SIG-M5 (cell line): ENCODE measurements at regions not wholly inside any gene's neighbourhood (a gene's known extent, or its start where the extent isn't known, plus 50 kb on each side); places are given as distances from the start of the nearest gene placed in this dataset.

ENCODE experiments used
- DNase-seq: peaks from one replicate; lab custom pipeline; 2025; lab: John Stamatoyannopoulos, UW

GRCh38 chr19:30699871-30700280 lies 327.7 kb downstream of the ZNF536 start:
- DNase-seq: no peak

- DNase-seq: no peak
Observed at GRCh38 chr19:30696514-30696913, 324.3 kb downstream of the ZNF536 start.

- no peak for DNase-seq
Observed at GRCh38 chr19:30695171-30695875, 323.1 kb downstream of the ZNF536 start.

GRCh38 chr19:30694156-30694755 lies 322.1 kb downstream of the ZNF536 start:
- no peak for DNase-seq

- no peak for DNase-seq
Observed at GRCh38 chr19:30692879-30693503, 320.8 kb downstream of the ZNF536 start.

GRCh38 chr19:30692181-30692811 lies 320.1 kb downstream of the ZNF536 start:
- DNase-seq: no peak

- DNase-seq: no peak
Observed at GRCh38 chr19:30691819-30692166, 319.6 kb downstream of the ZNF536 start.

- DNase-seq: no peak
Observed at GRCh38 chr19:30690935-30691818, 319.0 kb downstream of the ZNF536 start.

- no peak for DNase-seq
Observed at GRCh38 chr19:30690525-30690924, 318.3 kb downstream of the ZNF536 start.

- DNase-seq: no peak
Observed at GRCh38 chr19:30689474-30689873, 317.3 kb downstream of the ZNF536 start.

GRCh38 chr19:30688696-30689095 lies 316.5 kb downstream of the ZNF536 start:
- no peak for DNase-seq

GRCh38 chr19:30686826-30687566 lies 314.8 kb downstream of the ZNF536 start:
- no peak for DNase-seq

GRCh38 chr19:30686176-30686820 lies 314.1 kb downstream of the ZNF536 start:
- no peak for DNase-seq

GRCh38 chr19:30685426-30686000 lies 313.3 kb downstream of the ZNF536 start:
- DNase-seq: no peak

GRCh38 chr19:30684613-30685012 lies 312.4 kb downstream of the ZNF536 start:
- DNase-seq: no peak

GRCh38 chr19:30682999-30683536 lies 310.9 kb downstream of the ZNF536 start:
- no peak for DNase-seq

- no peak for DNase-seq
Observed at GRCh38 chr19:30682146-30682998, 310.2 kb downstream of the ZNF536 start.

GRCh38 chr19:30681162-30682100 lies 309.2 kb downstream of the ZNF536 start:
- no peak for DNase-seq
